GM12874 (cell line): ENCODE measurements at regions not wholly inside any gene's neighbourhood (a gene's known extent, or its start where the extent isn't known, plus 50 kb on each side); places are given as distances from the start of the nearest gene placed in this dataset.

Experiments
- CTCF ChIP-seq: IDR thresholded peaks from 2 replicates; pipeline ENCODE4 v1.5.1; 2011; ENCODE audit warnings: low read depth, mild to moderate bottlenecking, control low read depth, low read length, moderate library complexity; ENCODE audit not compliant: insufficient read depth

- TF ChIP-seq CTCF, result no peak
These were observed 85.0 kb downstream of the UNCX start for GRCh38 chr7:1317646-1318045.

DNA sequence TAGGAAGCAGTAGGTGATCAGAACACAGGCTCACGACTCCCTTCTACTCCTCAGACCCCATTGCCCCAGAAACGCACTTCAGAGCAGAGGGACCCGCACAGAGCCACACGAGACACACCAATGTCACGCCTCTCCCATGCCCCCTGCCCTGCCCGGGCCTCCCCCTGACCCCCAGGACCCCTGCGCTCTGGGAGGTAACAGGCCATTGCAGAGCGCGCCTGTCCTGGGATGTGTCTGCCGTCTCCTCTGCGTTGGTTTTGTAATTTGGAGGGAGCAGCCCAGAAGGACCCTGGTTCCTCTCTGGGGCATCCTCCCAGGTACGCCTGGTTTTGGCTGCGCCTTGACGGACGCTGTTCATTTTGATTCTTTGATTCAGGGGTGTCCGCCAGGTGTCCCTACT, 85.4 kb downstream of the UNCX start:
- TF ChIP-seq CTCF, result no peak

DNA sequence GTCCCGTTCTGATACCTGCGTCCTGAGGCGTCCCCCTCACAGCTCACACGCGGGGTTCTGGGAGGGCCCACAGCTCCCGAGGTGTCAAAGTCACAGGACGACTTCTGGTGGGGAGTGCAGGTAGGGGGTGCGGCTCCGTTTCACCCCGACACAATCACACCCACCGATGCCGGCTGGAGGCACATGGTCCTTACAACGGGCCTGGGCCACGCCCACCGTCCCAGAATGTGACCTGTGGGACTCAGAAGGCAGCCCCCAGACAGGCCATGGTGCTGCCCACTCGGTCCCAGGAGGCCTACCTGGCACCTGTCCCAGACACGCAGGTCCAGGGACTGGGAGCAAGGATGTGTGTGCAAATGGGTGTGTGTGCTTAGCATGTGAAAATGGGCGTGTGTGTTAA, 86.0 kb downstream of the UNCX start:
- no peak for TF ChIP-seq CTCF

- no peak for TF ChIP-seq CTCF
These were observed 88.1 kb downstream of the UNCX start for GRCh38 chr7:1320616-1321240.

GRCh38 chr7:1321411-1322239, 89.0 kb downstream of the UNCX start:
- no peak for TF ChIP-seq CTCF

GRCh38 chr7:1322240-1323110, 89.8 kb downstream of the UNCX start:
- TF ChIP-seq CTCF, result no peak
